Body of pancreas (tissue), 4 donors: ENCODE measurements at regions not wholly inside any gene's neighbourhood (a gene's known extent, or its start where the extent isn't known, plus 50 kb on each side); places are given as distances from the start of the nearest gene placed in this dataset.

ENCODE experiments used
- POLR2A ChIP-seq, 3 donors: fragments of 450-650 bp; IDR thresholded peaks; one replicate each; pipeline ENCODE4 v1.6.1; 2016; ENCODE audit warnings: antibody characterized with exemption in 3 of 3, mild to moderate bottlenecking in 2 of 3
- TF ChIP-seq, protein P1 (sequence below), 7 experiments: fragments of 450-650 bp in 4 of 7; fragments of 200-600 bp in 3 of 7; sonication (generic) in 3 of 7; IDR thresholded peaks; one replicate each; pipeline ENCODE4 v1.5.1; 2016 to 2019; ENCODE audit warnings: antibody characterized with exemption in 7 of 7

DNA sequence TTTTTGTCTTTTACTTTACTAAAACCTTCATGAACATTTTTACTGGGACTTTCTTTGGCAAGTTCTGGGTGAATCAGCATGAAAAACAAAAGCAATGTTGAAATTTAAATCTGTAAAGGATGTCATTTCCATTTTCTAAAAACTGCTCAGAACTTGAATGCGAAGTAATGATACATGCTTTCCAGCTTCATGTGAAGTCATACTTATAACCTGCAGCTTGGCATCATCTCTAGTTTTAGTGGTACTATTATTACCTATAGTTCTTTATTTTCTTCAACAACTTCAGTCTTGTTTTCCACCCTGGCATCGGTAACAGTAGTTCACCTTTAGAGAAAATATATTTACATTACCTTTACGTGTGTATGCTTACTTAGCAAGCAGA lies 421.4 kb upstream of the DIPK2B start:
- TF ChIP-seq, protein P1, sequence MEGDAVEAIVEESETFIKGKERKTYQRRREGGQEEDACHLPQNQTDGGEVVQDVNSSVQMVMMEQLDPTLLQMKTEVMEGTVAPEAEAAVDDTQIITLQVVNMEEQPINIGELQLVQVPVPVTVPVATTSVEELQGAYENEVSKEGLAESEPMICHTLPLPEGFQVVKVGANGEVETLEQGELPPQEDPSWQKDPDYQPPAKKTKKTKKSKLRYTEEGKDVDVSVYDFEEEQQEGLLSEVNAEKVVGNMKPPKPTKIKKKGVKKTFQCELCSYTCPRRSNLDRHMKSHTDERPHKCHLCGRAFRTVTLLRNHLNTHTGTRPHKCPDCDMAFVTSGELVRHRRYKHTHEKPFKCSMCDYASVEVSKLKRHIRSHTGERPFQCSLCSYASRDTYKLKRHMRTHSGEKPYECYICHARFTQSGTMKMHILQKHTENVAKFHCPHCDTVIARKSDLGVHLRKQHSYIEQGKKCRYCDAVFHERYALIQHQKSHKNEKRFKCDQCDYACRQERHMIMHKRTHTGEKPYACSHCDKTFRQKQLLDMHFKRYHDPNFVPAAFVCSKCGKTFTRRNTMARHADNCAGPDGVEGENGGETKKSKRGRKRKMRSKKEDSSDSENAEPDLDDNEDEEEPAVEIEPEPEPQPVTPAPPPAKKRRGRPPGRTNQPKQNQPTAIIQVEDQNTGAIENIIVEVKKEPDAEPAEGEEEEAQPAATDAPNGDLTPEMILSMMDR (IDR thresholded peaks at IDR 0.05): no peak
- no peak for TF ChIP-seq POLR2A (IDR thresholded peaks at IDR 0.05)
